ENCODE measurements at regions not wholly inside any gene's neighbourhood (a gene's known extent, or its start where the extent isn't known, plus 50 kb on each side); places are given as distances from the start of the nearest gene placed in this dataset.
A peak's percentile ranks its signal among the peaks of the same experiment; 100 is the strongest.

DNA sequence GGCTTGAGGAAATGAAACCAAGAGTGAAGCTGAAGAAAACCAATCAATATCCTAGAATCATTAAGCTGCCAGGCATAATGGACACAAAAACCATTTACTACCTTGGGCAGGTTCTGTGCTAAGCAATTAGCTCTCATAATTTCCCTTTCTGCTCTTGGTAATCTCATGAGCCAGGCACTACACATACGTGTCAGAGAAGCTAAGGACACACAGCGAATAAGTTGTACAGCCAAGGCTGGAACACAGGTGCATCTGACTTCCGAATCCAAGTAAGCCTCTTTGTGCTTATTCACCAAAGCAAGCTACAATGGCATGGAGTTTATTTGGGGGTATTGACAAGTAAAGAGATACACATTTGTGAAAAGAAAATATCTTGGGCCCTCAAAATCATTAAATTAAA lies 1343.9 kb upstream of the MIR17HG start:
- Histone ChIP-seq H3K9ac (ENCODE audit: insufficient read length, low read depth) (no peak overlapping the region), H3K4me3 (ENCODE audit: insufficient read length, low read depth) (no peak overlapping the region), H3K4me1 (ENCODE audit: insufficient read depth, insufficient read length) (no peaks in the 10 kb centered on the region), H3K9me3 (ENCODE audit: insufficient read depth, low read length) (peaks cover 13% of the 10 kb centered on the region; the same call in 1 of the 2 replicates), H3K27me3 (ENCODE audit: insufficient read depth, insufficient read length) (no peaks in the 10 kb centered on the region), H3K36me3 (ENCODE audit: insufficient read depth, insufficient read length, low read length) (no peaks in the 10 kb centered on the region)
- no peak for DNase-seq (ENCODE audit: low read depth, low spot score)
- TF ChIP-seq SUZ12 (IDR thresholded peaks at IDR 0.05; ENCODE audit: extremely low read depth, insufficient read depth, insufficient read length): no peak
- TF ChIP-seq YY1 (IDR thresholded peaks at IDR 0.05; ENCODE audit: insufficient read depth, insufficient read length): no peak
- TF ChIP-seq ZNF274 (IDR thresholded peaks at IDR 0.05; ENCODE audit: low read depth, low read length): no peak

DNA sequence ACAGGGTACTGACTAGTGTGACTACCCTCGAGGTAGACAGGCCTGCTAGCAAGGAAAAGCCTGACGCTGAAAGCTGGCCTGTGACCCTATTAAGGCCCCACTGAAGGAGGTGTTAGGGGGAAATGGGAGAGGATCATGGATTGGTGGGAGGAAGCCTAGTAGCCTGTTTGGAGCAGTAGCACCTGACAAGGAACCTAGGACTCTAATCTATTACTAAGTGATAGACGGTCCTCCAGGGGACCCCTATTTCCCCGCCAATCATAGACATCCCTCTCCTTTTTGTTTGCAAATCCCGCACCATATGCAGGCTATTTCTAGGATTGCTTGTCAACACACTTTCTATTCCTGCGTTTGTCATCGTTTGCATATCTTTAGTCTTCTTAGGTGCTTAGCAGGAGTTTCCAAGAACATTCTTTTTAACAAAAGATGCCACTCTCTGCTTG lies 1338.8 kb upstream of the MIR17HG start:
- no peaks in the 10 kb centered on the region for H3K27me3 ChIP-seq (ENCODE audit: insufficient read depth, insufficient read length)
- H3K9ac ChIP-seq (ENCODE audit: insufficient read length, low read depth): no peak overlapping the region
- no peak overlapping the region for H3K4me3 ChIP-seq (ENCODE audit: insufficient read length, low read depth)
- no peaks in the 10 kb centered on the region for H3K9me3 ChIP-seq (ENCODE audit: insufficient read depth, low read length)
- H3K36me3 ChIP-seq (ENCODE audit: insufficient read depth, insufficient read length, low read length): no peaks in the 10 kb centered on the region
- peak; percentile 23 for DNase-seq (ENCODE audit: low read depth, low spot score)
- no peaks in the 10 kb centered on the region for H3K4me1 ChIP-seq (ENCODE audit: insufficient read depth, insufficient read length)
- TF ChIP-seq SUZ12 (IDR thresholded peaks at IDR 0.05; ENCODE audit: extremely low read depth, insufficient read depth, insufficient read length): no peak
- TF ChIP-seq ZNF274 (IDR thresholded peaks at IDR 0.05; ENCODE audit: low read depth, low read length): no peak

DNA sequence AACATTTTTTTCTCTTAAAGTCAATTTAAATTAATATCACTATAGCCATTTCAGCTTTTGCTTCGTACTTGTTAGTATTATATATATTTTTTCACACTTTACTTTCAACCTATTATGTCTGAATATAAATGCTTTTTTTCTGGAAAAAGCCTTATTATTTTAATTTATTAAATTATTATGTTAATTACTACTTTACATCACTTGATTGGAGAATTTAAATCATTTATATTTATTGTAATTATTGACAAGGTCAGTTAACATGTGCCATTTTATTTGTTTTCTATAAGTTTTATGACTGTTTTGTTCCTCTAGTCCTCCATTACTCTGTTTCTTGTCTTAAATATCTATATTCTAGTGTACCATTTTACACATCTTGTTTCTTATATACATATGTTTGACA lies 1333.4 kb upstream of the MIR17HG start:
- Histone ChIP-seq H3K9ac (ENCODE audit: insufficient read length, low read depth) (no peak overlapping the region), H3K4me3 (ENCODE audit: insufficient read length, low read depth) (no peak overlapping the region), H3K27me3 (ENCODE audit: insufficient read depth, insufficient read length) (no peaks in the 10 kb centered on the region), H3K36me3 (ENCODE audit: insufficient read depth, insufficient read length, low read length) (no peaks in the 10 kb centered on the region), H3K4me1 (ENCODE audit: insufficient read depth, insufficient read length) (no peaks in the 10 kb centered on the region), H3K9me3 (ENCODE audit: insufficient read depth, low read length) (no peaks in the 10 kb centered on the region)
- DNase-seq (ENCODE audit: low read depth, low spot score): no peak
- no peak for TF ChIP-seq ZNF274 (IDR thresholded peaks at IDR 0.05; ENCODE audit: low read depth, low read length)
- no peak for TF ChIP-seq SUZ12 (IDR thresholded peaks at IDR 0.05; ENCODE audit: extremely low read depth, insufficient read depth, insufficient read length)
- no peak for TF ChIP-seq YY1 (IDR thresholded peaks at IDR 0.05; ENCODE audit: insufficient read depth, insufficient read length)

DNA sequence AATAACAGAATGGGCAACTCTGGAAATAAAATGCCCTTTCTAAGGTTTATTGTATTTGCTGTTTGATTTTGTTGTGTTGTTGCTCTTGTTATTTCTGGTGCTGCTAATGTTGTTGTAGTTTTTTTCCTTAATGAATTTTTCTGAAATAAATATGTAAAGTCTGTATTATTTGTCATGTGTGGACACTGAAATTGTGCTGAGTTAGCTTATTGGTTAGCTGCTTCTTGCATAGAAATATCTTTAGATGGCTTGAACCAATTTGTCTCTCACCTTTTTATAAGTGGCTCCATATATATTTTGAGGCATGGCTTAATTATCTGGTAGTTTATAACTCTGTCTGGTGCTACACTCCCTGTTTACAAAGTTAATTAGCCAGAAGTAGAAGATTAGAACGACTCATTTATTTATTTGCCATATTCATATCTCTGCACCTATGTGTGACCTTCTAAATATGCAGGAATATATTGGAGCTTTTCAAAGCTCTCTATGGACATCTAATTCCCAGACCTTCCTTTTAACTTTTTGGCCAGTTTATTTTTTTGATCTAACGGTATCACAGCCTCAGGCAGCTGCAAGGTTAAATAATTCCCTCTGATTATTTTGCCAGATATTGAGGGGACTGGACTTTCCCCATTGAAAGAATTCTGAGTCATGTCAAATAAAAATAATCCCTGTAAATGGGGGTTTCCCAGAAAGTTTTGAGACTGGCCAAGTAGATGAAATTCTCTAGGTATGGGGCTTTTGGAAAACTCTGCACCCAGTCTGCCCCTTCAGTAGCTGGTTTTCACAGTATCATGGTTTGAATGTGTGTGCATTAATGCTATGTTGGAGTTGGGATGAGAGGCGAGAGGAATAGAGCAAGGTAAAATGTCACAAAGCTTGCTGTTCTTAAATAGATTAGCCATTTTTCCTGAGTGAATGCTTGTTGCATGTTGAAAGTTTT lies 1331.7 kb upstream of the MIR17HG start:
- no peaks in the 10 kb centered on the region for H3K4me1 ChIP-seq (ENCODE audit: insufficient read depth, insufficient read length)
- H3K36me3 ChIP-seq (ENCODE audit: insufficient read depth, insufficient read length, low read length): no peaks in the 10 kb centered on the region
- no peaks in the 10 kb centered on the region for H3K9me3 ChIP-seq (ENCODE audit: insufficient read depth, low read length)
- DNase-seq (ENCODE audit: low read depth, low spot score): no peak
- no peak overlapping the region for H3K9ac ChIP-seq (ENCODE audit: insufficient read length, low read depth)
- TF ChIP-seq ZNF274 (IDR thresholded peaks at IDR 0.05; ENCODE audit: low read depth, low read length) (no peak), SUZ12 (IDR thresholded peaks at IDR 0.05; ENCODE audit: extremely low read depth, insufficient read depth, insufficient read length) (no peak), YY1 (IDR thresholded peaks at IDR 0.05; ENCODE audit: insufficient read depth, insufficient read length) (no peak)
- no peaks in the 10 kb centered on the region for H3K27me3 ChIP-seq (ENCODE audit: insufficient read depth, insufficient read length)
- H3K4me3 ChIP-seq (ENCODE audit: insufficient read length, low read depth): no peak overlapping the region

DNA sequence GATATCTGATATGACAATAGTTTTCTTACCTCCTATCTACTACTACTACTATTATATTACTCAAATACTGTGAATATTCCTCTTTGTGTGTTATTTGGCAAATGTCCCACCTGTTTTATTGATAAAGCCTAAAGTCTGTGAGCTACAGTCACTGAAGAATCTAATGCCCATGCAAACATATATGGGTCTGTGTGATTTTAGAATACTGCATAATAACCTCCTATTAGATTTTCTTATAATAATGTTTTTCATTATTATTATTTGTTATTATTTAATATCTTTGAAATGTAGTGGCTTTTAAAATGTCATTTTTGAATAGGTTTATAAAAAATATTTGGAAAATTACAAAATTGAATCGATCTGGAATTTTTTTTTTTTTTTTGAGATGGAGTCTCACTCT lies 1330.8 kb upstream of the MIR17HG start:
- no peaks in the 10 kb centered on the region for H3K9me3 ChIP-seq (ENCODE audit: insufficient read depth, low read length)
- H3K4me3 ChIP-seq (ENCODE audit: insufficient read length, low read depth): no peak overlapping the region
- H3K36me3 ChIP-seq (ENCODE audit: insufficient read depth, insufficient read length, low read length): no peaks in the 10 kb centered on the region
- TF ChIP-seq ZNF274 (IDR thresholded peaks at IDR 0.05; ENCODE audit: low read depth, low read length) (no peak), SUZ12 (IDR thresholded peaks at IDR 0.05; ENCODE audit: extremely low read depth, insufficient read depth, insufficient read length) (no peak), YY1 (IDR thresholded peaks at IDR 0.05; ENCODE audit: insufficient read depth, insufficient read length) (no peak)
- DNase-seq (ENCODE audit: low read depth, low spot score): no peak
- H3K27me3 ChIP-seq (ENCODE audit: insufficient read depth, insufficient read length): no peaks in the 10 kb centered on the region
- no peak overlapping the region for H3K9ac ChIP-seq (ENCODE audit: insufficient read length, low read depth)
- H3K4me1 ChIP-seq (ENCODE audit: insufficient read depth, insufficient read length): no peaks in the 10 kb centered on the region

DNA sequence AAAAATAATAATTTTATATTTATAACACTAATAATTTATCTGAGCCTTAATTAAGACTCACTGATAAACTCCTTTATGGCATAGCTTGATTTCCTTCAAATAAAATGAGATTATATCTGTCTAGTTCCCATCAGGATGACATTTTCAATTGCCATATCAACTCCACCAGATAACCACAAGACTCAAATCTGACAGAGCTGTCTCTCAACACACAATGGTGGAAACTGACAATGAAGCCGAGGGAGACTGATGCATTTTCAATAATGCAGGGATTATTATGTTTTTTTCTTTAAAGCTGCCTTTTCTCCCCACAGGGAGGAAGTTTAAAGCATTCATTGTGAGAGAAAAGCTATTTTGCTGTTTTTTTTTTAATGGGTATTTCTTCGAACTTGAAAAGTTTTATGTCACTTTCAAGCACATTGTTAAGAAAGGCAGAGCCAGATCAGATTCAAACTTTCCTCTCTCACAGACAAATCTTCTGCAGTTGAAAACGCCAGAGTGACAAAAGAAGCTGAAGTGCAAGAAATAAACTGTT lies 1326.9 kb upstream of the MIR17HG start:
- no peak for TF ChIP-seq YY1 (IDR thresholded peaks at IDR 0.05; ENCODE audit: insufficient read depth, insufficient read length)
- TF ChIP-seq SUZ12 (IDR thresholded peaks at IDR 0.05; ENCODE audit: extremely low read depth, insufficient read depth, insufficient read length): no peak
- TF ChIP-seq ZNF274 (IDR thresholded peaks at IDR 0.05; ENCODE audit: low read depth, low read length): no peak
- DNase-seq (ENCODE audit: low read depth, low spot score): no peak
- Histone ChIP-seq H3K27me3 (ENCODE audit: insufficient read depth, insufficient read length) (no peaks in the 10 kb centered on the region), H3K9me3 (ENCODE audit: insufficient read depth, low read length) (no peaks in the 10 kb centered on the region), H3K9ac (ENCODE audit: insufficient read length, low read depth) (no peak overlapping the region), H3K36me3 (ENCODE audit: insufficient read depth, insufficient read length, low read length) (no peaks in the 10 kb centered on the region), H3K4me1 (ENCODE audit: insufficient read depth, insufficient read length) (no peaks in the 10 kb centered on the region), H3K4me3 (ENCODE audit: insufficient read length, low read depth) (no peak overlapping the region)

DNA sequence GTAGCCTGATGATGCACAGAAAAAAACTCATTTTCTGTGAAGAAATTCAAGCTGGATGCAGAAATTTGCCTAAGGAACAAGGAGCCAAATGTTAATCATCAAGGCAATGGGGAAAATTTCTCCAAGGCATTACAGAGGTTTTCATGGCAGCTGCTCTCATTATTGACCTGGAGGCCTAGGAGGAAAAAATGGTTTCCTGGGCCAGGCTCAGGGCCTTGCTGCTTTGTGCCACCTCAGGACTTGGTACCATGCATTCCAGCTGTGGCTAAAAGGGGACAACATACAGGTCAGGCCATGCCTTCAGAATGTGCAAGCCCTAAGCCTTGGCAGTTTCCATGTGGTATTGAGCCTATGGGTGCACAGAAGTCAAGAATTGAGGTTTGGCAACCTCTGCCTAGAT lies 1320.1 kb upstream of the MIR17HG start:
- no peak overlapping the region for H3K9ac ChIP-seq (ENCODE audit: insufficient read length, low read depth)
- no peak for TF ChIP-seq SUZ12 (IDR thresholded peaks at IDR 0.05; ENCODE audit: extremely low read depth, insufficient read depth, insufficient read length)
- no peak for TF ChIP-seq ZNF274 (IDR thresholded peaks at IDR 0.05; ENCODE audit: low read depth, low read length)
- TF ChIP-seq YY1 (IDR thresholded peaks at IDR 0.05; ENCODE audit: insufficient read depth, insufficient read length): no peak
- no peaks in the 10 kb centered on the region for H3K4me1 ChIP-seq (ENCODE audit: insufficient read depth, insufficient read length)
- H3K4me3 ChIP-seq (ENCODE audit: insufficient read length, low read depth): no peak overlapping the region
- H3K27me3 ChIP-seq (ENCODE audit: insufficient read depth, insufficient read length): no peaks in the 10 kb centered on the region
- peaks cover 7% of the 10 kb centered on the region; the same call in 1 of the 2 replicates for H3K9me3 ChIP-seq (ENCODE audit: insufficient read depth, low read length)
- no peaks in the 10 kb centered on the region for H3K36me3 ChIP-seq (ENCODE audit: insufficient read depth, insufficient read length, low read length)
- DNase-seq (ENCODE audit: low read depth, low spot score): no peak
